GM18909 (cell line): ENCODE measurements at regions not wholly inside any gene's neighbourhood (a gene's known extent, or its start where the extent isn't known, plus 50 kb on each side); places are given as distances from the start of the nearest gene placed in this dataset.
"Not testable (repeated sequence)": the region's sequence is repeated elsewhere in the genome, so short reads cannot be mapped to it uniquely, and the experiment has no call there.

Experiments
- ATAC-seq: cut with Tn5 transposase; IDR thresholded peaks from one replicate; pipeline ENCODE4 v1.9.1; 2021; ENCODE audit warnings: mild to moderate bottlenecking; ENCODE audit not compliant: unreplicated experiment, poor library complexity

GRCh38 chr13:67568205-67568604 lies 338.1 kb upstream of the PCDH9 start:
- no peak for ATAC-seq

GRCh38 chr13:67557642-67558241 lies 327.6 kb upstream of the PCDH9 start:
- no peak for ATAC-seq

- ATAC-seq = no peak
Measured at GRCh38 chr13:67557118-67557517, 327.0 kb upstream of the PCDH9 start.

DNA sequence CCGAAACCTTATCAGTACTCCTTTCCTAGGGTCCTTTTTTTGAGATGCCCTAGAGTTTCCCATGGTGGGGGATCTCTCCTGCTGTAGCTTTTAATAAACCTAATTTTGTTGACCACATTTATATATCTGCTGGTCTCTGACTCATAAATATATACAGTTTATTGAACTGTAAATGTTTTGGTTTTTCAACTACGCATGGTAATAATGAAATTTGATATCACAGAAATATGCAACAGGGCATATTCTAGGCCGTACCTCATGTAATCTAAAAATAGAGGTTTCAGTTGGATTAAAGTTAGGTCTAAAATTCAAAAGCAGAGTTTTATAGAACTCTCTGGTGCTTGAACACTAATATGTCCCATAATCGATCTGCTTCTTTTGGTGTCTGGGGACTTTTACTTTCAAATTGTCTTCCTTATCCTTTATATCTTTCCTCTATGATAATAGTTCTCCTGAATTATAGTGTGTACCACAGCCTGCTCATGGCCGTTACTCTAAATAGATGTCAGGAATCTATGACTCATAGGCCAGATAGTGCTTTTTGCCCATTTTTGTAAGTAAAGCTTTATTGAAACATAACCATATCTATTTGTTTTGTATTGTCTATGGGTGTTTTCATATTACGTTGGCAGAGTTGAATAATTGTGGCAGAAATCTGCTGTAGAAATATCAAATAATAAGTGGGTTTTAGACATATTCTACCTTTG lies 324.8 kb upstream of the PCDH9 start:
- ATAC-seq = no peak

- no peak for ATAC-seq
Measured at GRCh38 chr13:67554286-67554685, 324.1 kb upstream of the PCDH9 start.

DNA sequence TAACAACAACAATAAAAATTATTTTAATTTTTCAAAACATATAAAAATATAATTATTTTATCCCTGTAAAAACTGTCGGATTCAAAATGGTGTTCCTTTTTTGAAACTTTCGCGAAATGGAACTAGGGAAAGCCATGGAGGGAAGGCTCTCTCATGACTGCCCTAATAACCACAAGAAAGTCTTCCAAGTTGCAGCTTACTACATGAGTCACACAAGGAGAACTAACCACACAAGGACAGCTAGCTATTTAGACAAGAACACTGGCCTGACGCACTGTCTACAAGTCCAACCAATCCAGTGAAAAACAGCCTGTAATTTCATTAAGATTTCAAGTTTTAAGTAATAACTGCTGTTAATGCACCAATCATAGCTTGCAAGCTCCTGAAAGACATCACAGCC lies 319.2 kb upstream of the PCDH9 start:
- ATAC-seq = no peak

- no peak for ATAC-seq
Measured at GRCh38 chr13:67538906-67539305, 308.8 kb upstream of the PCDH9 start.

DNA sequence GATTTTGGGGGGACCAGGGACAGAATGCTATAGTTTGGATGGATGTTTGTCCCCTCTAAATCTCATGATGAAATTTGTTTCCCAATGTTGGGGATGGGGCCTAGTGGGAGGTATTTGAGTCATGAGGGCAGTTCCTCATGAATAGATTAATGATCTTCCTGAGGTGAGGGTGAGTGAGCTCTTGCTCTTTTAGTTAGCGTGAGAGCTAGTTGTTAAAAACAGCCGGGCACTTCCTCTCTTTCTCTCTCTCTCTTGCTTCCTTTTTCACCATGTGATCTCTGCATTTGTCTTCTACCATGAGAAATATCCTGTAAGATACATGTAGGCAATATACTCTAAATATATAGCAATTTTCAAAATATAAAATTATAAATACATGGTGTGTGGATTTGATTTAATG lies 290.8 kb upstream of the PCDH9 start:
- no peak for ATAC-seq

GRCh38 chr13:67519356-67519755 lies 289.2 kb upstream of the PCDH9 start:
- no peak for ATAC-seq

DNA sequence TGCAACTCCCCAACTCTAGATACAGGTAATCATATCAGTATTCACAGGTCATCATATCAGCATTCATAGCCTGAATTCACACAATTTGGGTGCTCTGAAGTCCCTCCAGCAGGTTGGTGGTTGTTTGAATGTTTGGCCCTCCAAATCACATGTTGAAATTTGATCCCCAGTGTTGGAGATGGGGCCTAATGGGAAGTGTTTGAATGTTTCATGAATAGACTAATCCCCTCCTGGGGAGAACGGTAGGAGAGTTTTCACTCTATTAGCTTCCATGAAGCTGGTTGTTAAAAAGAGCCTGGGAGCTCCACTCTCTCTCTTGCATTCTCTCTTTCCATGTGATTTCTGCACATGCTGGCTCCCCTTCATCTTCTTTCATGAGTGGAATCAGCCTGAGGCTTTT lies 288.6 kb upstream of the PCDH9 start:
- no peak for ATAC-seq

- ATAC-seq = peak; percentile 69
Measured at GRCh38 chr13:67515895-67516294, 285.8 kb upstream of the PCDH9 start.

- ATAC-seq = no peak
Measured at GRCh38 chr13:67509018-67509417, 278.9 kb upstream of the PCDH9 start.

GRCh38 chr13:67508275-67508674 lies 278.1 kb upstream of the PCDH9 start:
- ATAC-seq = not testable (repeated sequence)

DNA sequence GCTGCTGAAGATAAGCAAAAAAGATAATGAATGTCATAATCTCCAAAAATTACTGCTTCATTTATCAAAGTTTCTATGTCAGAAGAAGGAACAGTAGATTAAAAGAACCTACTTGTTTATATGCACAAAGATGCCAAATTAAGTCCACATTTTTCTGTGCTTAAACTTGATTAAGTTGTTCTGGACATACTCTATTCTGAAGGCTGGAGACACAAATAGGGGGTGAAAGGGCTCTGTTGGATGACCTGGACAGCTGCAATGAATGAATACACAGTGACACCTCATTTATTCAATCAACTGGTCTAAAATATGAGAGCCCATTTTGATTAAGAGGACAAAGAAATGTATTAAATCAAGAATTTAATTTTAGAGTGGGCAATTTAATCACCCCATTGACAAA lies 276.3 kb upstream of the PCDH9 start:
- ATAC-seq = no peak

DNA sequence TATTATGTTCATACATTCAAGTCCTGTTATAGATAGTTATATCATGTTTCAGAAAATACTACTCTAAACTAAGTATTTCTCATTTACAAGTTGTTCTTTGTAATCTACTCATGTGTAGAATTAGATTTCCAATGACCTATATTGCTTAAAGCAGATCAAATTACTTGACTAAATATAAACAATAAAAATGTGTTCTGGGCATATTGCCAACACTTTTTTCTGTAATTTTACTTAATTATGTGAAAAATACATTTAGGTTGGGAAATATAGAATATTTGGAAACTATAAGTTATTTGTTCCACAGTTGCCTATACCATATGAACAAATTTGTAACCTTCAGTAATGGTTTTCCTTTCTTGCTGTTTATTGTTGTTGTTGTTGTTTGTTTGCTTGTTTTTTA lies 275.2 kb upstream of the PCDH9 start:
- ATAC-seq = no peak

- no peak for ATAC-seq
Measured at GRCh38 chr13:67498948-67499347, 268.8 kb upstream of the PCDH9 start.

GRCh38 chr13:67493835-67494234 lies 263.7 kb upstream of the PCDH9 start:
- no peak for ATAC-seq

DNA sequence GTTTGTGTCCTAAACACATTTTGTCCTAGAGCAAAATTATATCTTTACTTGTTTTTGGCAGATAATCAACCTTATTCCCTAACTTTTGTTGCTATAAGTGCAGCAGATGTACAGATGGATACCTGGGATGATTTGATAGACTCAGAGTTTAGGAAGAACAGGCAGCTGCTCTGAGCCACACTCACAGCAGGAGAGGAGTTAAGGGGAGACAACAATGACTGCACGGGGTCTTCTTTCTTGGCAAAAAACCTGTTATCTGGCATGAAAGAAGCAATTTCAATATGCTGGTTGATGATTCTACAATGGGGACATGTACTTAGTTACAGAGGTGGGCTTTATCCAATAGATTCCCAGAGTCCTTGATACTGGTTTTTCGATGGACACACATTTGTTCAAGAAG lies 258.9 kb upstream of the PCDH9 start:
- ATAC-seq = no peak

GRCh38 chr13:67481445-67481844 lies 251.3 kb upstream of the PCDH9 start:
- ATAC-seq = no peak

GRCh38 chr13:67474115-67474514 lies 244.0 kb upstream of the PCDH9 start:
- ATAC-seq = no peak

DNA sequence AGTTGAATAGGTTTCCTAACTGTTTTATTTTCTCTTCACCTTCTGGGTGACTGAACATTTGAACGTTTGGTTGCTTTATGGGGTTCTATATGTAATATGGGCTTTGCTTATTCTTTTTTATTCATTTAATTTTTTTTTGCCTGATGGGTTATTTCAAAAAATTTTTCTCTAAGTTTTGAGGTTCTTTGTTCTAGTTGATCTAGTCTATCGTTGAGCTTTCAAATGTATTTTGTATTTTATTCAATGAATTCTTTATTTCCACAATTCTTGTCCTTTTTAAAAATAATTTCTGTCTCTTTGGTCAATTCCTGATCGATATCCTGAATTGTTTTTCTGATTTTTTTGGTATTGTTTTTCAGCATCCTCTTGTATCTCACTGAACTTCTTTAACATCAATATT lies 239.5 kb upstream of the PCDH9 start:
- no peak for ATAC-seq

DNA sequence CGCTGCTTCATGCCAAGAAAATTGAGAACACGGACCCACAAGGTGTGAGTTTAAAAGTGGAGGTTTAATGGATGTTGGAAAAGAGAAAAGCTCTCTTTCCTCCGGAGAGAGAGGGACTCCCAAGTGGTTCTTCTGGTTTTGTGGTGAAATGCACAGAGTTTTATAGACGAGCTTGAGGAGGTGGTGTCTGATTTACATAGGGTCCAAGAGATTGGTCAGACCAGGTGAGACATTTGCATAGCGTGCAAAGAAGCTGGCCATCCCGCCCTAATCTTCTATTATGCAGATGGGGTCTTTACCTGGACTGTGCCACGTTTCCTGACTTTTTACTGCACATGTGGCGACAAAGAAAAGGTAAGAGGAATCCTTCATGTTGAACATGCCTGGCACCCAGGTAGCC lies 236.4 kb upstream of the PCDH9 start:
- no peak for ATAC-seq
